ES-I3 (cell line): ENCODE measurements at regions not wholly inside any gene's neighbourhood (a gene's known extent, or its start where the extent isn't known, plus 50 kb on each side); places are given as distances from the start of the nearest gene placed in this dataset.

Experiments
- H3K36me3 ChIP-seq: 2 replicates; pipeline ENCODE4 v1.6.1; 2013; ENCODE audit warnings: mild to moderate bottlenecking, low read length, control low read depth, moderate library complexity; ENCODE audit not compliant: insufficient read depth
- H3K4me1 ChIP-seq: 2 replicates; pipeline ENCODE4 v1.6.1; 2013; ENCODE audit warnings: mild to moderate bottlenecking, control low read depth, low read length; ENCODE audit not compliant: insufficient read depth
- H3K9ac ChIP-seq: 2 replicates; pipeline ENCODE4 v1.6.1; 2013; ENCODE audit warnings: low read depth, mild to moderate bottlenecking, low read length, moderate library complexity
- H3K9me3 ChIP-seq: 2 replicates; pipeline ENCODE4 v1.6.1; 2013; ENCODE audit warnings: mild to moderate bottlenecking, low read length, moderate library complexity; ENCODE audit not compliant: control insufficient read depth, insufficient read depth

GRCh38 chr18:75482880-75483279, 55.4 kb upstream of the SMIM21 start:
- H3K9ac ChIP-seq, result no peak overlapping the region
- H3K4me1 ChIP-seq, result no peaks in the 10 kb centered on the region
- no peaks in the 10 kb centered on the region for H3K36me3 ChIP-seq
- H3K9me3 ChIP-seq, result peaks cover 8% of the 10 kb centered on the region; the same call in 1 of the 2 replicates

DNA sequence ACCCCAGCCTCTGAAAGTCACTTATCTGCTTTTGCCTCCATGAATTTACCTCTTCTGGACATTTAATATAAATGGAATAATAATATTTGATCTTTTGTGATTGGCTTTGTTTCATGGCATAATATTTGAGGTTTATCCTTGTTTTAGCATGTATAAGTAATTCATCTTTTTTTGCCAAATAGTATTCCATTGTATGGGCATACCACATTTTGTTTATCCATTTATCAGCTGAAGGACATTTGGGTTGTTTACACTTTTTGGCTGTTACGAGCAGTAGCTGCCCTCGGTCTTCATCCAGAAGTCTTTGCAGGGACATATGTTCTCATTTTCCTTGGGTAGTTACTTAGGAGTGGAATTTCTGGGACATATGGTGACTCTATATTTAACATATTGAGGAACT, 53.0 kb upstream of the SMIM21 start:
- H3K9me3 ChIP-seq, result peaks cover 8% of the 10 kb centered on the region; the same call in 1 of the 2 replicates
- H3K9ac ChIP-seq, result no peak overlapping the region
- H3K36me3 ChIP-seq, result no peaks in the 10 kb centered on the region
- peaks cover 4% of the 10 kb centered on the region; the same call in 1 of the 2 replicates for H3K4me1 ChIP-seq

DNA sequence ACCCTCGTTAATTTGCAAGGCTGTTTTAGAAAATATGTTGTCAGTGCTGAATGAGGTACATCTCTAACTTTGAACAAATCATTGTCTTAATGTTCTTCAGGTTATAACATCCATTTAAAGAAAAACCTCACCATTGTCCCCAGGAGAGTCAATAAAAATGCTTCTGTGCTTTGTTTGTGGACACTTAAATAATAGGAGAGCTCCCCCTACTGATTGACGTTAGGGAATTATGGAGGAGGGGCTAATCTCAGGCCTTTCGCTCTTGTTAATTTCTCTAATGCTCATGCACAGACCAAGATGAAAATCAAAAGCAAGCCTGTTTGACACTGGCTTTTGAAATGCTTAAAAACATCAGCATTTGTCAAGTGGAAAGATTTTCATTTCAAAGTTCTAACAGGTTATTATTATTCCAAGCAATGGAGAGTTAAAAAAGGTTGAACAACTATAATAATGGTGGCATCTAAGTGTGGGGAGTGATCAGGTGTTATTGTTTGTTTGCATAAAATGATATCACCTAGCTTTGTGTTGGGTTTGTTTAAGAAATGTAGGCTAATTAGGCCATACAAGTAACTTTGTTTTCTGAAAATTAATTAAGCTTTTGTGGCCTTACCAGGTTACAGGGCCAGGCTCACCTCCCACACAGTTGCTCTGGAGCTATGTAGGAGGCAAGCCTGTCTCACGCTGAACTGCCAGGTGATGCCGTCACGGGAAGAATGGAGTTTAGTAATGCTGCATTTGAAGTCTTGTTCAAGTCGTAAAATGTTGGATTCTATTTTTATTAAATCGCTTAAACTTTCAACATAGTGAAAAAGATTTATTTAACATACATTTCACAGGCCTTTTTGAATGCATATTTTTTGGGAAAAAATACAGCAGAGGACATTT, 51.7 kb upstream of the SMIM21 start:
- peaks cover 8% of the 10 kb centered on the region; the same call in 1 of the 2 replicates for H3K9me3 ChIP-seq
- no peaks in the 10 kb centered on the region for H3K36me3 ChIP-seq
- H3K4me1 ChIP-seq, result peaks cover 6% of the 10 kb centered on the region; the same call in 1 of the 2 replicates
- H3K9ac ChIP-seq, result no peak overlapping the region

DNA sequence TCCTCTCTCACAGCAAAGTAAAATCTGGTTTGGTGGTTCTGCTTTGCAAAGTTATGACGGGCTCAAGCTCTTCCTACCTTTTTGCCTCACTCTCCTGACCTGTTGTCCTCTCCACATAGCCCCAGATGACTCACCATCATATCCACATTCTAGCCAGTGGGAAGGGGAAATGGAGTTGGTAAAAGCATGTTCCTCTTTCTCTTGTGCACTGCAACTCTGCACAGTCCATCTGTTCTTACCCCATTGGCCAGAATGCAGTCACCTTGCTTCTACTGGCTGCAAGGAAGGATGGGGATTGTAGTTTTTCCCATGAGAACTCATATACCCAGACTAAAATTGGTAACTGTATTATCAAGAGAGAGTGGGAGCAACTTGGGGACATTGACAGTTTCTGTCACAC, 50.4 kb upstream of the SMIM21 start:
- H3K9me3 ChIP-seq, result no peaks in the 10 kb centered on the region
- peaks cover 6% of the 10 kb centered on the region; the same call in 1 of the 2 replicates for H3K4me1 ChIP-seq
- H3K9ac ChIP-seq, result no peak overlapping the region
- no peaks in the 10 kb centered on the region for H3K36me3 ChIP-seq
